Fibroblast of skin of back (primary cell): ENCODE measurements at regions not wholly inside any gene's neighbourhood (a gene's known extent, or its start where the extent isn't known, plus 50 kb on each side); places are given as distances from the start of the nearest gene placed in this dataset.

Source experiments
- DNase-seq: peaks from one replicate; pipeline ENCODE4 v3.0.0-alpha.2; 2013

GRCh38 chrX:98379134-98379533, 1495.4 kb downstream of the RPA4 start:
- no peak for DNase-seq

GRCh38 chrX:98380106-98380505, 1496.4 kb downstream of the RPA4 start:
- no peak for DNase-seq

- no peak for DNase-seq
Observed at GRCh38 chrX:98380556-98380955, 1496.8 kb downstream of the RPA4 start.

- no peak for DNase-seq
Observed at GRCh38 chrX:98398542-98398941, 1514.8 kb downstream of the RPA4 start.

GRCh38 chrX:98405376-98405775, 1521.7 kb downstream of the RPA4 start:
- DNase-seq, result no peak

- DNase-seq, result no peak
Observed at GRCh38 chrX:98407584-98407983, 1523.9 kb downstream of the RPA4 start.

- no peak for DNase-seq
Observed at GRCh38 chrX:98409867-98410266, 1526.2 kb downstream of the RPA4 start.

GRCh38 chrX:98412058-98412457, 1528.3 kb downstream of the RPA4 start:
- DNase-seq, result no peak

GRCh38 chrX:98422536-98422935, 1538.8 kb downstream of the RPA4 start:
- no peak for DNase-seq

GRCh38 chrX:98432413-98432812, 1548.7 kb downstream of the RPA4 start:
- DNase-seq, result no peak

- DNase-seq, result no peak
Observed at GRCh38 chrX:98448524-98448923, 1564.8 kb downstream of the RPA4 start.

GRCh38 chrX:98452456-98452855, 1568.7 kb downstream of the RPA4 start:
- no peak for DNase-seq

- DNase-seq, result peak; percentile 7
Observed at GRCh38 chrX:98459669-98460068, 1576.0 kb downstream of the RPA4 start.

- no peak for DNase-seq
Observed at GRCh38 chrX:98480606-98481005, 1596.9 kb downstream of the RPA4 start.

GRCh38 chrX:98481636-98482035, 1597.9 kb downstream of the RPA4 start:
- DNase-seq, result no peak

GRCh38 chrX:98490670-98491069, 1607.0 kb downstream of the RPA4 start:
- DNase-seq, result no peak

GRCh38 chrX:98501426-98501825, 1617.7 kb downstream of the RPA4 start:
- DNase-seq, result no peak

- DNase-seq, result no peak
Observed at GRCh38 chrX:98506907-98507306, 1623.2 kb downstream of the RPA4 start.

GRCh38 chrX:98514032-98514431, 1630.3 kb downstream of the RPA4 start:
- DNase-seq, result no peak

- no peak for DNase-seq
Observed at GRCh38 chrX:98516120-98516519, 1632.4 kb downstream of the RPA4 start.

GRCh38 chrX:98523026-98523425, 1639.3 kb downstream of the RPA4 start:
- no peak for DNase-seq

GRCh38 chrX:98523521-98523920, 1639.8 kb downstream of the RPA4 start:
- no peak for DNase-seq

- no peak for DNase-seq
Observed at GRCh38 chrX:98548519-98548918, 1664.8 kb downstream of the RPA4 start.

- DNase-seq, result no peak
Observed at GRCh38 chrX:98568795-98569194, 1685.1 kb downstream of the RPA4 start.

- DNase-seq, result no peak
Observed at GRCh38 chrX:98605941-98606340, 1722.2 kb downstream of the RPA4 start.

GRCh38 chrX:98607739-98608138, 1724.0 kb downstream of the RPA4 start:
- no peak for DNase-seq
